HEK293 (cell line): ENCODE measurements at regions not wholly inside any gene's neighbourhood (a gene's known extent, or its start where the extent isn't known, plus 50 kb on each side); places are given as distances from the start of the nearest gene placed in this dataset.

ENCODE experiments used
- CTCF ChIP-seq: fragments of 450-650 bp; formaldehyde crosslinking; IDR thresholded peaks from 2 replicates; pipeline ENCODE4 v1.5.1; 2016; ENCODE audit warnings: missing biosample characterization, missing genetic modification characterization
- TSHZ1 ChIP-seq: fragments of 450-650 bp; formaldehyde crosslinking; IDR thresholded peaks from 2 replicates; pipeline ENCODE4 v1.5.1; 2016; ENCODE audit warnings: missing biosample characterization, missing genetic modification characterization, borderline replicate concordance
- ZBTB21 ChIP-seq: fragments of 450-650 bp; formaldehyde crosslinking; IDR thresholded peaks from 2 replicates; pipeline ENCODE4 v1.5.1; 2017; ENCODE audit warnings: missing biosample characterization, missing genetic modification characterization
- ZNF140 ChIP-seq: fragments of 450-650 bp; formaldehyde crosslinking; IDR thresholded peaks from 2 replicates; pipeline ENCODE4 v1.5.1; 2016; ENCODE audit warnings: missing biosample characterization, missing genetic modification characterization
- ZNF292 ChIP-seq: fragments of 450-650 bp; formaldehyde crosslinking; IDR thresholded peaks from 2 replicates; pipeline ENCODE4 v1.5.1; 2016; ENCODE audit warnings: low read depth, missing biosample characterization, missing genetic modification characterization, borderline replicate concordance
- ZNF621 ChIP-seq: fragments of 450-650 bp; formaldehyde crosslinking; IDR thresholded peaks from 2 replicates; pipeline ENCODE4 v1.5.1; 2017; ENCODE audit warnings: missing biosample characterization, missing genetic modification characterization
- ZNF785 ChIP-seq: fragments of 450-650 bp; formaldehyde crosslinking; IDR thresholded peaks from 2 replicates; pipeline ENCODE4 v1.5.1; 2016; ENCODE audit warnings: missing biosample characterization, missing genetic modification characterization
- TF ChIP-seq, protein P1 (sequence below): fragments of 450-650 bp; formaldehyde crosslinking; IDR thresholded peaks from 2 replicates; pipeline ENCODE4 v1.5.1; 2016; ENCODE audit warnings: missing biosample characterization, missing genetic modification characterization
- TF ChIP-seq, protein P2 (sequence below): fragments of 450-650 bp; formaldehyde crosslinking; IDR thresholded peaks from 2 replicates; pipeline ENCODE4 v1.5.0; 2017; ENCODE audit warnings: missing biosample characterization, missing genetic modification characterization, borderline replicate concordance

DNA sequence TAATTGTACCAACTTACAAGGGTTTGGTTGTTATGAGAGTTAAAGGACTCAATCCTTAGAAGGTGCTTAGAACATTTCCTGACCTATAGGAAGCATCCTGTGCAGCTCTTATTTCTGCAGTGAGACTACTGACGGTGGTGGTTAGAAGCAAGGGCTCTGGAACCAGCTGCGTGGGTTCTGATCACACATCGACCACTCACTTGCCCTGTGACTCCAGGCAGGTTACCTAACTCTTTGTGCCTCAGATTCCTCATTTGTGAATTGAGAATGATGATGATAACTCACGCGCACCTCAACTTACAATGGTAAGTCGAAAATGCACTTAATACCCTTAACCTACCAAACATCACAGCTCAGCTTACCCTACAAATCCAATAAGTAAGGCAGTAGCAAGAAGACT is 80.7 kb upstream of the SPATA12 start:
- TF ChIP-seq ZNF292 (tag by site-specific recombination), result no peak
- no peak for TF ChIP-seq CTCF (tag by site-specific recombination)
- TF ChIP-seq ZNF140 (tag by site-specific recombination), result no peak
- no peak for TF ChIP-seq ZNF785 (tag by site-specific recombination)
- TF ChIP-seq, protein P1, sequence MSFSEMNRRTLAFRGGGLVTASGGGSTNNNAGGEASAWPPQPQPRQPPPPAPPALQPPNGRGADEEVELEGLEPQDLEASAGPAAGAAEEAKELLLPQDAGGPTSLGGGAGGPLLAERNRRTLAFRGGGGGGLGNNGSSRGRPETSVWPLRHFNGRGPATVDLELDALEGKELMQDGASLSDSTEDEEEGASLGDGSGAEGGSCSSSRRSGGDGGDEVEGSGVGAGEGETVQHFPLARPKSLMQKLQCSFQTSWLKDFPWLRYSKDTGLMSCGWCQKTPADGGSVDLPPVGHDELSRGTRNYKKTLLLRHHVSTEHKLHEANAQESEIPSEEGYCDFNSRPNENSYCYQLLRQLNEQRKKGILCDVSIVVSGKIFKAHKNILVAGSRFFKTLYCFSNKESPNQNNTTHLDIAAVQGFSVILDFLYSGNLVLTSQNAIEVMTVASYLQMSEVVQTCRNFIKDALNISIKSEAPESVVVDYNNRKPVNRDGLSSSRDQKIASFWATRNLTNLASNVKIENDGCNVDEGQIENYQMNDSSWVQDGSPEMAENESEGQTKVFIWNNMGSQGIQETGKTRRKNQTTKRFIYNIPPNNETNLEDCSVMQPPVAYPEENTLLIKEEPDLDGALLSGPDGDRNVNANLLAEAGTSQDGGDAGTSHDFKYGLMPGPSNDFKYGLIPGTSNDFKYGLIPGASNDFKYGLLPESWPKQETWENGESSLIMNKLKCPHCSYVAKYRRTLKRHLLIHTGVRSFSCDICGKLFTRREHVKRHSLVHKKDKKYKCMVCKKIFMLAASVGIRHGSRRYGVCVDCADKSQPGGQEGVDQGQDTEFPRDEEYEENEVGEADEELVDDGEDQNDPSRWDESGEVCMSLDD (tag by site-specific recombination), result no peak
- no peak for TF ChIP-seq ZNF621 (tag by site-specific recombination)
- no peak for TF ChIP-seq ZBTB21
- no peak for TF ChIP-seq TSHZ1
- TF ChIP-seq, protein P2, sequence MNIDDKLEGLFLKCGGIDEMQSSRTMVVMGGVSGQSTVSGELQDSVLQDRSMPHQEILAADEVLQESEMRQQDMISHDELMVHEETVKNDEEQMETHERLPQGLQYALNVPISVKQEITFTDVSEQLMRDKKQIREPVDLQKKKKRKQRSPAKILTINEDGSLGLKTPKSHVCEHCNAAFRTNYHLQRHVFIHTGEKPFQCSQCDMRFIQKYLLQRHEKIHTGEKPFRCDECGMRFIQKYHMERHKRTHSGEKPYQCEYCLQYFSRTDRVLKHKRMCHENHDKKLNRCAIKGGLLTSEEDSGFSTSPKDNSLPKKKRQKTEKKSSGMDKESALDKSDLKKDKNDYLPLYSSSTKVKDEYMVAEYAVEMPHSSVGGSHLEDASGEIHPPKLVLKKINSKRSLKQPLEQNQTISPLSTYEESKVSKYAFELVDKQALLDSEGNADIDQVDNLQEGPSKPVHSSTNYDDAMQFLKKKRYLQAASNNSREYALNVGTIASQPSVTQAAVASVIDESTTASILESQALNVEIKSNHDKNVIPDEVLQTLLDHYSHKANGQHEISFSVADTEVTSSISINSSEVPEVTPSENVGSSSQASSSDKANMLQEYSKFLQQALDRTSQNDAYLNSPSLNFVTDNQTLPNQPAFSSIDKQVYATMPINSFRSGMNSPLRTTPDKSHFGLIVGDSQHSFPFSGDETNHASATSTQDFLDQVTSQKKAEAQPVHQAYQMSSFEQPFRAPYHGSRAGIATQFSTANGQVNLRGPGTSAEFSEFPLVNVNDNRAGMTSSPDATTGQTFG, result no peak
